HG02610 (cell line): ENCODE measurements at regions not wholly inside any gene's neighbourhood (a gene's known extent, or its start where the extent isn't known, plus 50 kb on each side); places are given as distances from the start of the nearest gene placed in this dataset.

ENCODE experiments used
- ATAC-seq: cut with Tn5 transposase; IDR thresholded peaks from one replicate; pipeline ENCODE4 v1.9.1; 2021; ENCODE audit warnings: mild to moderate bottlenecking, moderate library complexity; ENCODE audit not compliant: unreplicated experiment

DNA sequence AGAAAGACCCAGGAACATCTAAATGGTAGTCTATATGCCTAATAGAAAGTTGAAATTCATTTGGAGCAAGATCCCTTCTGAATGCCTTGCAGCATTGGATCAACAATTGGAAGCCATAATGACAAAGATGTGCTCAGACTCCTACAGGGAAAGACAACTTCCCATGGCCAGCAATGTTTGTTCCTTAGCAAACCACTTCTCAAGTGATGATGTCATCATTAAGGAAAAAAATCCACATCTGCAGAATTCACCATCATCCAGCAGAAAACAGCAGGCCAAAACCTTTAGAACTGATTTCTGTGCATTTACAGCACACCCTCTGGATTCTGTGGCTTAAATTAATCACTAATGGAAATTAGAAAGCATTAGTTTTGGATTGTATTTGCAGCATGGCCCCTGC lies 82.4 kb upstream of the ZIC3 start:
- no peak for ATAC-seq

DNA sequence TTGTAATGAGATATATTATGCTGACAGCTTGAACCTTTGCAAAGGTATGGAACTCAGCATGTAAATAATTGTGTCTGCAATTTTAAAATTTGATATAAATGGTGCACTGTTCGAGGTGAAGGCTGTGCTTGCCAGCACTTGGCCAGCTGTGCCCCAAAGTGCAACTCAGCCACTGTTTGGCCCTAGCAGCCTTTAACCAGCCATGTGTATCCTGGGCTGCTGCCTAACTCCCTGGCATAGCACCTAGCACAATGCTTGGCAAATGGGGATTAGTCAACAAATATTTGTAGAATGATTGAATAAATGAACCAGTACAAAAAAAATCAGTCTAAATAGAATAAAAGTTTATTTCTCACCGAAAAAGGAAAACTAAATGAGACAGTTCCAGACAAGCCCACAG lies 83.8 kb upstream of the ZIC3 start:
- ATAC-seq, result no peak

DNA sequence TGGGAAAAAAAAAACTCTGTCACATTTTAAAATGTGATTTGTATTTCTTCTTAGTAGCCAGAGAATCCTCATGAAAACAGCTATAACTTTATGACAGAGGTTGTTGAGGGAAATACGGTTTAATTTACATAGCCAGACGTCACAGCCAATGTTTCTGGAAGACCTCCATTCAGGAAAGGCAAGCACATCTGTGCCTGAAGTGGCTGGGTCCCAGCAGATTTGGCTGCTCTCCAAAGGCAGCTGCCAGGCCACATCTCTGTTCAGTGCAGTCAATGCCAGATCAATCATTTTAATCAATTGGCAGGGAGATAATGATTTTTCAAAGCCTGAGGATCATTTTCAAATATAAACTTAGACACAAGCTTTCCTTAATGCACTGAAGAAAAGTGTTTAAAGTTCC lies 86.5 kb upstream of the ZIC3 start:
- ATAC-seq, result no peak

DNA sequence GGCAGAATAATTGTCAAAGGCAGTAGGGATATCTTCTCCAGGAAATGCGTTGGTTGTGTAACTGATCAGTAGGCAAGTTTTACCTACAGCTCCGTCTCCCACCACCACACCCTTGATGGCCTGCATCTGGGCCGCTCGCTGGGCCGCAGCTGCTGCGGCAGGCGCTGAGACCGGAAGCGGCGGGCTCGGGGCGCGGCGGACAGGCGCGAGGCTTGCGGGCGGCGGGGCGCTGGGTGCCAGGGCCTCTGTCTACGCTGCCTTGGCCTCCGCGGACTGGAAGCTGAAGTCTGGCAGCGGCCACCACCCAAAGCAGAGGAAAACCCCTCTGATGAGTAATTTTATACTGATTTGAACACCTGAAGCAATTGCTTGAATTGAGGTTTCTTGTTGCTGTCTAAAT lies 124.2 kb upstream of the ZIC3 start:
- no peak for ATAC-seq

DNA sequence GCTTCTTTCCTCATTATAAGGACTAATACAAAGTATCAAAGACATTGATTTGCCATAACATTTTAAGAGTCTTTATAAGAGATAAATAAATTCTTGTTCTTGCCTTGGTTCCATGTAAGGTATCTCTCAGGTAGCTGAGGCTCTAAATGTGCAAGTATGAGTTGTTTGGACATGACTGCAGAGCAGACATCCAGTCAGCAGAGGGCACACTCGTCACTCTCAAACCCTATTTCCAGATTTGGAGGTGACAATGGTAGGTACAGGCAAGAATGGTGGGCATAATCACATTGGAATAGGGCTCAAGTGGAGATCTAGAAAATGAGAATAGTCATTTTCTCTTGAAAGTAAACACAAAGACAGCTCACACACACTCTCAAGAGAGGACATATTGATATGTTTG lies 133.3 kb upstream of the ZIC3 start:
- peak; percentile 43 for ATAC-seq

DNA sequence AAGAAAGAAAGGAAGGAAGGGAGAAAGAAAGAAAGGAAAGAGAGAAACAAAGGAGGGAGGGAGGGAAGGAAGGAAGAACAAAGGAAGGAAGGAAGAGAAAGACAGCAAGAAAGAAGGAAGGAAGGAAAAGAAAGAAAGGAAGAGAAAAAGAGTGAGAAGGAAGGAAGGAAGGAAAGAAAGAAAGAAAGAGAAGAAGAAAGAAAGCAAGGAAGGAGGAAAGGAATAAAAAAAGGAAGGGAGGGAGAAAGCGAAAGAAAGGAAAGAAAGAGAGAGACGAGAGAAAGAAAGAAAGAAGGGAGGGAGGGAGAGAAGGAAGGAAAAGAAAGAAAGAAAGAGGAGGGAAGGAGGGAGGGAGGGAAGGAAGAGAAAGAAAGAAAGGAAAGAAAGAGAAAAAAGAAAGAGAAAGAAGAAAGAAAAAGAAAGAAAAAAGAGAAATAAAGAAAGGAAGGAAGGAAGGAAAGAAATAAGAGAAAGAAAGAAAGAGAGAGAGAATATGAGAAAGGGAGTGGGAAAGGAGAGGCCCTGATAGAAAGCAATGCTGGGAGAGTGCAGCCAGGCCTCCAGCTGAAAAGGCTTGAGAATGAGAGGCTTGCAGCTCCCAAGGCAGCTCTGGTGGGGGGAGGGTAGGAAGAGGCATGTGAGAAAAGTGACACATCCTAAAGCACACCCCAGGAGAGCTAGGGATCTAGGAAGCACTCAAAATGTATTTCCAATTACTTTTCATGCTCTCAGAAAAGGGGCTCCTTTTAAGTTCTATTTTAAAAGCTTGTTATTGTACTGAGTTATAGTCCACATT lies 134.0 kb upstream of the ZIC3 start:
- no peak for ATAC-seq

DNA sequence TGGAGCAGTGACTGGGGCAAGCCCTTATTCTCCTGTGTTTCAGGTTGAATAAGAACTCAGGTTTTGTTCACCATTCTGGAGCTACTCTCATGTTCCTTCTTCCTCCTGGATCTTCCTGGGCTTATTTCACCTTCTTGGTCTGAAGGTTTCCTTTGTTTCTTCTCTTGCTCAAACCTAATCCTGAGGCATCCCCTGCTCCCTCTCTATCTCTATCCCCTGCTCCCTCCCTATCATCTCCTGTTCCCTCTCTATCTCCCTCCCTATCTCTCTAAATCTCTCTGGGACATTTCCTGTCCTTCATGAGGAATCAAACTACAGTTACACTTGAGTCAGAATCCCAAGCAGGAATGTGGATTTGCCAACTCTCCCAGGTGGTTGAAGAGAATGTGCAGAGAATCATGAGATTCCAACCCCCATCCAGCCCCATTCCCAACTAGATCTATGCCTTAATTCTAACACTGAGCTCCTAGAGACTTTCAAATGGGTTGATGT lies 134.9 kb upstream of the ZIC3 start:
- no peak for ATAC-seq

DNA sequence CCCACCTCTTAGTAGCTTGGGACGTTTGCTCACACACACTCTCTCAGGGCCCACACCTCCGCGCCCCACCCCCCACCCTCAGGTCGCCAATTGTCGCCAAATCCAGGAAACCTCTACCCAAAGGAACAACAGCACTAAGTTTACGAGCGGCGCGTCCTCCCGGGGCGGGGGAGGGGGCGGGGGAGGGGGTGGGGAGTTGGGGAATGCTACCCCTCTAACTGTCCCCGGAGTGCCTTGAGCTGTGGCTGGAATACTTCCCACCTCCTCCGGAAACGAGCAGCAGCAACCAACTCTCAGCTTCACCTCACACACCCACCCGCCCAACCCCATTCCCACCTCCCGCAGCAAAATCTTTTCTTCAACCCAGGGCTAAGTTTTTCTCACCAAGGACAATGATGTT lies 135.6 kb upstream of the ZIC3 start:
- no peak for ATAC-seq

DNA sequence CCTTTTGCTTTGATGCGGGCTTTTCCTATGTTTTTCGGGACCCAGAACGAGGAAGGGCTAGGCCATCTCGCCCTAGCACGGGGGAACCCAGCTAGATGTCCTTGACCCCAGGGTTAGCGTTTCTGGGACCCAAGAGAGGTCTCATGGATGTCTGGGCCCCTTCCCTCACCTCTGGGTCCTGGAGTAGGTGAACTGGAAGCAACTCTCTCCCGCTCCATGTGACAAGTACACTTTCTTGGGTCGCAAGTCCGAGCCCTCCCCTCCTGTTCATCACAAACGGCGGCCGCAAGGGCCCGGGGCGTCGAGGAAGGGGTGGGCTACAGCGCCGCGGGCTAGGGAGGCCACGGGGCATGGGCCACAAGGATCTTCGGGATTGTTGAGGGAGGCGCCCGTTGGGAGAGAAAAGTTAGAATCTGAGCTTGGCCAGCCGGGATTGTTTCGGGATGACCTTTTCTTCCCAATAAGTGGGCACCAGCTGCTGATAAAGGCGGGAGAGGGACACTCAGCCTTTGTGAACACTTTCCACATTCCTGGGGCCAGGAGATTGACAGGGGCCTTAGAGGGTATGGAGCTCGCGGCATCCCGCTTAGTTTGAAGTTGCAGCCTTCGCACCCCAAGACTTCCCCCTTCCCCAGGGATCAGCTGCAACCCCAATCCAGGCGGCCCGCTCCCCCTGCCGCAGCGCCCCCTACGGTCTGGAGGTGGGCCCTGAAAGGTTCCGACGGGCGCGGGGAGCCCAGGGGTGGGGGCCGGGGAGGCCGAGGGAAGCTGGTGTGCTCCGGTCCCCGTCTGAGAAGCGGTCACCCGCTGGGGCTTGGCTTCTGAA lies 136.9 kb upstream of the ZIC3 start:
- ATAC-seq, result no peak

DNA sequence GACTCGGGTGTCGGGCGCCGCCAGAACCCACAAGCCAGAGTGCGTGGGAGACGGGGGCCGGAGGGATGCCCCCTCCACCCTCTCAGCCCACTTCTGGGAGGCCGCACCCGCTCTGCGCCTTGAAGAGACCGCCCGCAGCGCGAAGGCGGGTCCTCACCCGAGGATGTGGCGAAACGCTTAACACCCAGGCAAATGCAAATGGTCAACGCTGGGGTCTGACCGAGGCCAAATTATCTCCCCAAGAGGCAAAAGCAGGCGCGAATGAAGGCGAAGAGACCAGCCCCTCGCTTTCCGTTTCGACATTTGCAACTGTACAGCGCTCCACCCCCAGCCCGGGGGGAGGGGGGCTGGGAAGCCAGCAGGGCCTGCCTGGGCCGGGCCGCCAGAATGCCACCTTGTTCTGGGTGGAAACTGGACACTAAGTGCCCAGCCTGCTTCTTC lies 137.7 kb upstream of the ZIC3 start:
- ATAC-seq, result no peak

DNA sequence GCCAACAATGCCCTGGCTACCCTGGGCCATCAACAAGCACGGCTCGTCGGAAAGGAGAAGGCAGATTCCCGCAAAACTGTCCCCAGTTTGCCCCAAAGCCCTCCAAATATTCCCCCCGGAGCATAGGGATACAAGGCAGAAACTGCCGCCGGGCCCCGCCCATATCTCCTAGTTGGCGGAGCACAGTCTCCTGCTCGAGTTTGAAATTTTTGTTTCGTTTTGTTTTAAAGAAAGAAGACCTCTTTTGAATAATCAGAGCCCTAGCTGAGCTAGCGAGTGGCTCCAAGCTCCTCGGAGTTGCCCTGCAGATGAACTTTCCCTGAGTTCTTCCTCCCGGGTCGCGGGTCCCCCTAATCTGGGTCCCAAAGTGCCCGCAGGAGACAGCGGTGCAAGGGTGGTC lies 138.1 kb upstream of the ZIC3 start:
- no peak for ATAC-seq

DNA sequence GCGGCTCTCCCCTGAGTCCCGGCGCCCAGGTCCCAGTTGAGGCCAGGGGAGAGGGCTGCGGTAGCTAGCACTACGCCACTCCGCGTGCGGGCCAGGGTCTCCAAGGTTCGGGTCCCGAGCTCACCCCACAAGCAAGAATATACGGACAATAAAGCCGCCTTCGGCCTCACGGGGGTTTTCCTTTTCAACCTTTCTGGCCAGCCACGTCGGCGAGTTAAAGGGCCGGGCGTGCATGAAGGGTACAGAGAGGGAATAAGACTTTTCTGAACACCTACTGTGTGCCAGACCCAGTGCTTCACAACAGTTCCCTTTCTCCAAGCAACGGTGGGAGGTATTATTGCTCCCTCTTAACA lies 138.5 kb upstream of the ZIC3 start:
- ATAC-seq, result no peak

DNA sequence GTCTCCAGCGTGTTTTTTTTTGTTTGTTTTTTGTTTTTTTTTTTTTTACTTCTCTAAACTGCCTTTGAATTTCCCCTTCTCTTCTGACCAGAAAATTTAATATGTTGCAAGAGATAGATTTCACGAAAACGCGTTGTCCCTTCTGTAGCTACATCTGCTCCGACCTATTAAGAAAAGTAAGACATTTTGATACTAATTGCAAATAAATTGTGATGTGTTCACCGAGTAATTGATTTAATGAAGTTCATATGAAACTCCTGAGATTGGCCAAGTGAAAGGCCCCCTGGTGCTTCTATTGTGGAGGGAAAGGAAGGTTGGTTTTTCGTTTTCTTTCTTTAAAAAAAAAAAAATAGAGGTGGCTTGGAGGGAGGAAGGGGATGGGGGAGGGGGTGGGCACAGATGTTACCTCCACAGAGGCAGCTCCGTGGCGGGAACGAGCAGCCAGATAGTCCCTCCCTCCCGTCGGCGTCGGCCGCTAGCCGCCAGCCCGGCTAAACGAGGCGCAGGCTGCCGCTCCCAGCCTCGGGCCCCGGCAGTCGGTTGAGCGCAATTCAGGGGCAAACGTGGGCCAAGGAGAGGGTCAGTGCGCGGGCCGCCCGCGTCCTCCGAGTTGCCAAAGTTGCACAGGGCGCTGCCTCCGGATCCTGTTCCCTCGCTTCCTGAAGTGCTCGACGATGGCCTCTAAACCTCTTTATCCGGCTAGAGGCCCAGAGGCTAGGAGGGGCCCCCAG lies 139.1 kb upstream of the ZIC3 start:
- no peak for ATAC-seq

DNA sequence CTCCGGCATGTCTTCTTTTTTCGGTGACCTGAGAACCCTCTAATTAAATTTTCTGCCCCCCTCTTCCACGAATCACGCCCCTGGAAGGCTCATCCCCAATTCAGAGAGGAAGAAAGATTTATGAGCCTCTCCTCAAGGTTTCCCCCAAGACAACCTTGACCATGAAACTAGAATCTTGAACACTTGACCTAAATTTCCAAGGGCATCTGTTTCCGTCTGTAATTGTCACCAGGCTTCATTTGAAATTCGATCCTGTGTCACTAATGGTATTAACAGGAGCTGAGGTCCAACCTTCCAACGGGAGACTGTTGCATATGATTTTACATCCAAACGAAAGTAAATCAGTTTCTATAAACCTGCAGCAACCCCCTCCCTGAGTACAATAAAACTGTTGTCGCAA lies 139.9 kb upstream of the ZIC3 start:
- ATAC-seq, result no peak

DNA sequence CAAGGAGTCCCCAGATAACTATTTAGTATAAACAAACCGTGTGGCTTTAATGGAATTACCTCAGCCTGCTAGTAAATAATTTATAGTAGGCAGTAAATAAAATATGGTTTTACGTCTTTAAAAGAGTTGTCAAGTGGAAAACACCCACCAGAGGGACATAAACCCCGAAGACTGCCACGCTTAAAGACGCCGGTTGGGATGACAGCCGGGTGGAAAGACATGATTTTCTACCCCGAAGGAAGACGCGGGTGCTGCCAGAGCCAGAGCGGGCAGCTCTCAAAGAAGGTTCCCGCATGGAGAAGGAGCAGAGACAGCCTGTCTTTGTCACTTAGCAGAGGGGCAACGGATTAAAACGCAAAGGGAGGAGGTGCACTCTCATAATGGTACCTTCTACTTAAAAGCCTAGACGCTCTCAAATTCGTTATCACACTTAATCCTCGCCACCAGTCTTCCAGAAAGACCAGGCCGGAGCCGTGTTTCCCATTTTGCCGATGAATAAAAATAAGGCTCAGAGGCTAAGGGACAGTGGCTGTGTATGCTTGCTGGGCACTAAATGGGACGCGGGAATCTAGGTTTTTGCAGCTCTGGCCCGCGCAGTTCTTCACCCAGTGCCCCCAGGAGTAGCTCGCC lies 140.5 kb upstream of the ZIC3 start:
- ATAC-seq, result no peak

DNA sequence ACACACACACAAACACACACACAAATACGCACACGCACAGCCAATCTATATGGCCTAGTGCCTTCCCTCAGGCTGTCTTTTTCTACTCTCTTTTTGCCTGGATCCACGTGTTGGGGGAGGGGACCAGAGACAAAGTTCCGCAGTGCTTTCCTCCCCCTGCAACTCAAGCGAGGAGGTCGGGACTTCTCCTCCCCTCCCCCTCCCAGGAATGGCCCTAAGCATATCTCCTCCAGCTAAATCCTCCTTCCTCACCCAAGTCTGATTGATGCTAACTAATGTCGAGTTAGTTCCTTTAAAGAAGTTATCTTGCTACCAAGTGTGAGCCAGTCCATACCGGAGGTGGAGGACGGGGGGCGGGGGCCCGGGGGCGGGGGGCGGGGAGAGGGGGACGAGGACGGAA lies 141.2 kb upstream of the ZIC3 start:
- ATAC-seq, result no peak

DNA sequence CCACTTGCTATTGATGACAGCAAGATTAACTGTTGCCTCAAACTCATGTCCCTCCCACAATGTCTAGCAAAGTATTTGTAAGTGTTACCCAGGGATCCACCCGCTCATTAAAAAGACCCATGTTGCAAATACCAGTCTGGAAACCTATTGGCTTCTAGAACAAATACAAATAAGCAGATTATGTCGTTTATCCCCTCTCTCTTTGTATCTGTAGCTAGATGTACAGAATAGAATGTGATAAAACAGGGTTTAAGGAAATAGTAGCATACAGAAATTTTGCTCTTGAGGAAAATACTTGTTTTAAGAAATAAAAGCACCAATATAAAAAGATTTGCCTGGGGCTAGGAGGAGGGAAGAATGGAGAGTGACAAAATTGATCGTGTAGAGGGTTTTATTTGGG lies 142.7 kb upstream of the ZIC3 start:
- no peak for ATAC-seq

DNA sequence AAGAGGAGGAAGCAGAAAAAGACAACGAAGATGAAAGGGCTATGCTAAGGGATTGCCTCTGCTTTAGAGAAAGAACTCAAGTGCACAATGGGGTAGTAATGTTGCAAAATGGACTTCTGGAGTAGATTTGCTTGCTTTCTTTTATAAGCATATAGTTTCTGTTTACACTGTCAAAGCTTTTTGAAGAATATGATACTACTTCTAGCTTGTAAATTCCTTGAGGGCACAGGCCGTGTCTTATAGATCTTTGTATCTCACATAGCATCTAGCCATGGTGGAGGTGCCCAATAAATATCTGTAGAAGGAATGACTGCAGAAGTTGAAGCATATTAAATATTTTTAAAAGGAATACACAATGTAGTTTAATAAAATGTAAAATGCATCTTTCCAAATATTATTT lies 147.8 kb upstream of the ZIC3 start:
- no peak for ATAC-seq

DNA sequence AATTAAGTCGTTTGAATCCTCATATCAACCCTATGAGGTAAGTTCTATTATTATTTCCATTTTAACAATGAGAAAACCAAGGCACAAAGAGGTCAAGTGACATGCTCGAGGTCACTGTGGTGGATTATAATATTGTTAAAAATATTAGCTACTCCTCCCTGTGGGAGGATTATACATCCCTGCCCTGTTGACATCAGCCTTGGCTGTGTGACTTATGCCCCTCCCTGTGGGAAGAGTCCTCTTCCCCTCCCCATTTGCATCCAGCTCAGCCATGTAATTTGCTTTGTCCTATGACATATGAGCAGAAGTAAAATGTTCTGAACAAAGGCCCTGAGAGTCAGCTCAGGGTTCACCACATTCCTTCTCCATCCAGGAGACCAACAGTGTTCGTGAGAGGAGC lies 152.7 kb upstream of the ZIC3 start:
- no peak for ATAC-seq

DNA sequence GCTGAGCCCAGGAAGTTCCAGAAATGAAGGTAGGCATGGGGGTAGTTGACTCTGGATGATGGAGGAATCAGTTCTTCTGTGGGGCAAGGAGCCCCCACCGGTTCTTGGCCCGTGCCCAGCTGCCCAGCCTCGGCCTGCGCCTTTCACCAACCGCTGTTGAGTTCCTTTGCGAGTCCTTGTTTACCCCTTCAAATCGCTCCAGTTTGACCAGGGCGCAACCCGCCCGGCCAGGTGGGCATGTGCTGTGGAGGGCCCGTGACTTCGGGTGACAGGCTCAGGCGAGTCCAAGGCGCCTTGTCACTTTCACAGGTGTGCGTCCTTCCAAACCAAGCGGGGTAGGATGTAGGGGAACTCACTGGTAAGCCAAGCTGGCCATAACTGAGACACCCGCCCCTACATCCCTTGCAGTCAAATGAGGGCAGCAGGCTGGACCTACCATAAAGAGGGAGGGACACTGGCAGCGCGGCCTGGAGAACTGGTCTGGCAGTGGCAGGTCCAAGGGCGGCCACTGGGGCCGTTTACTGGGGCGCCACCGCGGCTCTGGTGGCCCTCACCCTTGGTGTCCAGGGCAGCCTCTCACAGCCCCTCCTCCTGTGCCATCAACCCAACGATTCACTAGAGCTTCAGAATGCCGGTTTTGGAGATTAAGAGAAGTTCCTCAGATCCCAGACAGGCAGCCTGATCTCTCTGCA lies 160.3 kb upstream of the ZIC3 start:
- ATAC-seq, result no peak

DNA sequence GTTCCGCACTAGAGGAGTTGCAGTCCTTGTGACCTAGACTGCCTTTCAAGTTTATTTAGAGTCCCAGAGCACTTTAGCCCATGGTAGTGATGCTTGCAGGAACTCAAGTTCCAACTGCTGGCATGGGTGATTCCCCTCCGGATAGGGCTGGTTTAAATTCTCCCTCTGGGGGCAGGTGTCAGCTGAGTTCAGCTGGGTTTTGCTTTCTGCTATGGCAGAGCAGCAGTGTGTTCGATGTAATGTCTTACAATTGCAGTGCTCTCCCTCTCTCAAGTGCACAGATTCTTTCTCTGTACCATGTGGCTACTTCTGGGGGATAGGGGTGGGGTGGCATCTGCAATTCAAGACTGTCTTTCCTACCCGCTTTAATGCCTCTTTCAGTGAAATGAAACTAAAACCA lies 164.8 kb upstream of the ZIC3 start:
- ATAC-seq, result no peak
